ENCODE measurements at regions not wholly inside any gene's neighbourhood (a gene's known extent, or its start where the extent isn't known, plus 50 kb on each side); places are given as distances from the start of the nearest gene placed in this dataset.

DNA sequence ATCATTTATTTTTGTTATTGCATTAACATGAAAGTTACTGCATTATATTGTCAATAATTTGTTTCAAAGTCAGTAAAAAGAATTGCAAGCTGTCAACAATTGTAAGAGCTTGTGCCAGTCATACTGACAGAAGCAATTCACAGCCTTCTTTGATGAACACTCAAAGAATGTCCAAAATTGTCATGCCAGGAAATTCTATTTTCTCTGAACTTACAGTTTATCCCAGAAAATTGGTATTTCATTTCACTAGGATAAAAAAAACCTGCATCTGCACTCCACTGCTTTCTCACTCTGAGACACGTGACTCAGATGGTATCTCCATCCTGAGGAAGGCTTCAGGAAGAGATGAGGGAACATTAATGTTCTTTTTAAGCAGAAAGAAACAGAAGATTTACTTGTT lies 332.6 kb upstream of the CCDC54 start:
- TF ChIP-seq, protein P1, sequence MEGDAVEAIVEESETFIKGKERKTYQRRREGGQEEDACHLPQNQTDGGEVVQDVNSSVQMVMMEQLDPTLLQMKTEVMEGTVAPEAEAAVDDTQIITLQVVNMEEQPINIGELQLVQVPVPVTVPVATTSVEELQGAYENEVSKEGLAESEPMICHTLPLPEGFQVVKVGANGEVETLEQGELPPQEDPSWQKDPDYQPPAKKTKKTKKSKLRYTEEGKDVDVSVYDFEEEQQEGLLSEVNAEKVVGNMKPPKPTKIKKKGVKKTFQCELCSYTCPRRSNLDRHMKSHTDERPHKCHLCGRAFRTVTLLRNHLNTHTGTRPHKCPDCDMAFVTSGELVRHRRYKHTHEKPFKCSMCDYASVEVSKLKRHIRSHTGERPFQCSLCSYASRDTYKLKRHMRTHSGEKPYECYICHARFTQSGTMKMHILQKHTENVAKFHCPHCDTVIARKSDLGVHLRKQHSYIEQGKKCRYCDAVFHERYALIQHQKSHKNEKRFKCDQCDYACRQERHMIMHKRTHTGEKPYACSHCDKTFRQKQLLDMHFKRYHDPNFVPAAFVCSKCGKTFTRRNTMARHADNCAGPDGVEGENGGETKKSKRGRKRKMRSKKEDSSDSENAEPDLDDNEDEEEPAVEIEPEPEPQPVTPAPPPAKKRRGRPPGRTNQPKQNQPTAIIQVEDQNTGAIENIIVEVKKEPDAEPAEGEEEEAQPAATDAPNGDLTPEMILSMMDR (IDR thresholded peaks at IDR 0.05; ENCODE audit: borderline replicate concordance, extremely low read depth, low read length, poor library complexity, severe bottlenecking), result no peak
- TF ChIP-seq EZH2 (IDR thresholded peaks at IDR 0.05; ENCODE audit: borderline replicate concordance, low read depth, low read length, severe bottlenecking), result no peak
